ENCODE measurements at regions not wholly inside any gene's neighbourhood (a gene's known extent, or its start where the extent isn't known, plus 50 kb on each side); places are given as distances from the start of the nearest gene placed in this dataset.

DNA sequence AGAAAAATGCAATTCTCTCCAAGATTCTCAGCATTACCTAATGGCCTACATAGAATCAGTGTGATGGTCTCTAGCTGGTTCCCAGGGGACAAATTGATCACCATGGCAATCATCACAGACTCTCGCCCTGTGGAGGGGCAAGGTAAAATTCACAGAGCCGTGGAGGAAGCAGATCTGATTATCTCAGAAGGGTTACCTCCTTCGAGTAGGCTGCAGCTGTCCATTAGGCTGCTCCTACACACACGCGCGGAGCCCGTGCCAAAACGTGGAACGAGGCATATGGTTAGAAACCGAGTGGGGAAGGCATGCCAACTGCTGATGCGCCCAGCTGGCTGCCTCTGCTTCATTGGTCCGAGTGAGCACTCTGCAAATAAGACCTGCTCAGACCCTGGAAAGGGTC, 52.8 kb upstream of the PTER start:
- no peak overlapping the region for H3K9ac ChIP-seq (ENCODE audit: insufficient read depth in 1 of 2, low read depth in 2 of 2, low read length in 2 of 2)
- in situ Hi-C loops (cut with MboI) = no loop called here
- intact Hi-C loops (cut with micrococcal nuclease) = no loop called here
- no peak overlapping the region for H3K4me3 ChIP-seq
- H4K20me1 ChIP-seq (replicated peaks; ENCODE audit: control insufficient read depth, insufficient read depth, low read length) = peaks cover 3% of the 10 kb centered on the region; the same call in 1 of the 2 replicates
- WGBS (ENCODE audit: insufficient coverage, low coverage, missing lambda C conversion rate) = 3% methylated on average over 12 of the region's 12 CpGs
- no peaks in the 10 kb centered on the region for H3K9me1 ChIP-seq (ENCODE audit: control insufficient read depth, insufficient read depth, low read length)
- no peak overlapping the region for H2AFZ ChIP-seq (ENCODE audit: low read depth, low read length)
- BruUV-seq (replicated peaks) = no TSS peak
- no peaks in the 10 kb centered on the region for H3K4me1 ChIP-seq (replicated peaks in 1 of 2; ENCODE audit: control insufficient read depth in 2 of 2, insufficient read depth in 2 of 2, low read length in 2 of 2)
- FAIRE-seq (no peak), DNase-seq (ENCODE audit: extremely low read depth in 1 of 4, low spot score in 3 of 4) (no peak), ATAC-seq (no peak)
- H3K9me3 ChIP-seq (replicated peaks; ENCODE audit: control insufficient read depth, insufficient read depth, low read depth, low read length) = no peaks in the 10 kb centered on the region; the same call in 1 of the 2 replicates
- no peak for TF ChIP-seq TEAD1 (CRISPR knock-in tag; IDR thresholded peaks at IDR 0.05)
- no peak for TF ChIP-seq ZNF717 (CRISPR knock-in tag; IDR thresholded peaks at IDR 0.05)
- TF ChIP-seq ZNF77 (CRISPR knock-in tag; IDR thresholded peaks at IDR 0.05) = no peak
- TF ChIP-seq RBM25 (IDR thresholded peaks at IDR 0.05; ENCODE audit: low read depth, low read length, severe bottlenecking) = no peak
- no peak for TF ChIP-seq TRIM25 (IDR thresholded peaks at IDR 0.05; ENCODE audit: borderline replicate concordance)
- TF ChIP-seq, protein P1, sequence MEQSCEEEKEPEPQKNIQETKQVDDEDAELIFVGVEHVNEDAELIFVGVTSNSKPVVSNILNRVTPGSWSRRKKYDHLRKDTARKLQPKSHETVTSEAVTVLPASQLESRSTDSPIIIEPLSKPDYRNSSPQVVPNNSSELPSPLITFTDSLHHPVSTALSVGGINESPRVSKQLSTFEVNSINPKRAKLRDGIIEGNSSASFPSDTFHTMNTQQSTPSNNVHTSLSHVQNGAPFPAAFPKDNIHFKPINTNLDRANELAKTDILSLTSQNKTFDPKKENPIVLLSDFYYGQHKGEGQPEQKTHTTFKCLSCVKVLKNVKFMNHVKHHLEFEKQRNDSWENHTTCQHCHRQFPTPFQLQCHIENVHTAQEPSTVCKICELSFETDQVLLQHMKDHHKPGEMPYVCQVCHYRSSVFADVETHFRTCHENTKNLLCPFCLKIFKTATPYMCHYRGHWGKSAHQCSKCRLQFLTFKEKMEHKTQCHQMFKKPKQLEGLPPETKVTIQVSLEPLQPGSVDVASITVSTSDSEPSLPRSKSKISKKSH (CRISPR knock-in tag; IDR thresholded peaks at IDR 0.05) = no peak
- no peak for TF ChIP-seq CBX1 (IDR thresholded peaks at IDR 0.05; ENCODE audit: low read depth)
- POLR2A ChIA-PET = interaction anchor here (0.9 kb wide), 1 partner anchor 294 kb away, joined by 3 read pairs; no protein-coding TSS in a partner anchor
- no peaks in the 10 kb centered on the region for H3K36me3 ChIP-seq (ENCODE audit: control insufficient read depth, insufficient read depth, low read length)
- no peak overlapping the region for H3K4me2 ChIP-seq (ENCODE audit: insufficient read depth, low read length)
- peaks cover 10 to 23% of the 10 kb centered on the region in 2 experiments; a peak in 4 of 5 replicates for H3K27me3 ChIP-seq (ENCODE audit: control insufficient read depth in 2 of 2, insufficient read depth in 2 of 2, low read length in 2 of 2)
- CTCF ChIA-PET (ENCODE audit: low intra/inter-chr PET ratio) = no interaction called here
- no peak overlapping the region for H3K27ac ChIP-seq (ENCODE audit: extremely low read depth, low read depth, low read length)
- no peaks in the 10 kb centered on the region for H3K79me2 ChIP-seq (ENCODE audit: control insufficient read depth, insufficient read depth, low read length)
